GM18870 (cell line): ENCODE measurements at regions not wholly inside any gene's neighbourhood (a gene's known extent, or its start where the extent isn't known, plus 50 kb on each side); places are given as distances from the start of the nearest gene placed in this dataset.
"Not testable (repeated sequence)": the region's sequence is repeated elsewhere in the genome, so short reads cannot be mapped to it uniquely, and the experiment has no call there.

Experiments
- ATAC-seq: cut with Tn5 transposase; IDR thresholded peaks from one replicate; pipeline ENCODE4 v1.9.1; 2021; ENCODE audit warnings: moderate library complexity; ENCODE audit not compliant: unreplicated experiment

GRCh38 chr22:49698616-49699015 lies 129.1 kb downstream of the BRD1 start:
- ATAC-seq, result not testable (repeated sequence)

GRCh38 chr22:49697047-49697446 lies 130.6 kb downstream of the BRD1 start:
- no peak for ATAC-seq

- no peak for ATAC-seq
Measured at GRCh38 chr22:49694462-49695260, 133.0 kb downstream of the BRD1 start.

- no peak for ATAC-seq
Measured at GRCh38 chr22:49693848-49694247, 133.8 kb downstream of the BRD1 start.

- ATAC-seq, result no peak
Measured at GRCh38 chr22:49693416-49693815, 134.3 kb downstream of the BRD1 start.

- no peak for ATAC-seq
Measured at GRCh38 chr22:49692499-49693225, 135.0 kb downstream of the BRD1 start.

GRCh38 chr22:49691256-49691655 lies 136.4 kb downstream of the BRD1 start:
- no peak for ATAC-seq

GRCh38 chr22:49690454-49690853 lies 137.2 kb downstream of the BRD1 start:
- ATAC-seq, result no peak

GRCh38 chr22:49689858-49690257 lies 137.8 kb downstream of the BRD1 start:
- no peak for ATAC-seq

GRCh38 chr22:49689255-49689770 lies 138.4 kb downstream of the BRD1 start:
- ATAC-seq, result no peak

- no peak for ATAC-seq
Measured at GRCh38 chr22:49688516-49689254, 139.0 kb downstream of the BRD1 start.

- no peak for ATAC-seq
Measured at GRCh38 chr22:49687786-49688515, 139.7 kb downstream of the BRD1 start.

GRCh38 chr22:49687333-49687732 lies 140.3 kb downstream of the BRD1 start:
- no peak for ATAC-seq

GRCh38 chr22:49686495-49687219 lies 141.0 kb downstream of the BRD1 start:
- no peak for ATAC-seq

GRCh38 chr22:49685686-49686085 lies 142.0 kb downstream of the BRD1 start:
- ATAC-seq, result no peak

- no peak for ATAC-seq
Measured at GRCh38 chr22:49685116-49685515, 142.6 kb downstream of the BRD1 start.

GRCh38 chr22:49683032-49683431 lies 144.6 kb downstream of the BRD1 start:
- ATAC-seq, result no peak

GRCh38 chr22:49680819-49681218 lies 146.9 kb downstream of the BRD1 start:
- not testable (repeated sequence) for ATAC-seq

- ATAC-seq, result no peak
Measured at GRCh38 chr22:49678842-49679170, 148.9 kb downstream of the BRD1 start.

- ATAC-seq, result no peak
Measured at GRCh38 chr22:49678137-49678841, 149.4 kb downstream of the BRD1 start.
